ENCODE measurements at regions not wholly inside any gene's neighbourhood (a gene's known extent, or its start where the extent isn't known, plus 50 kb on each side); places are given as distances from the start of the nearest gene placed in this dataset.
"Not testable (repeated sequence)": the region's sequence is repeated elsewhere in the genome, so short reads cannot be mapped to it uniquely, and the experiment has no call there.

DNA sequence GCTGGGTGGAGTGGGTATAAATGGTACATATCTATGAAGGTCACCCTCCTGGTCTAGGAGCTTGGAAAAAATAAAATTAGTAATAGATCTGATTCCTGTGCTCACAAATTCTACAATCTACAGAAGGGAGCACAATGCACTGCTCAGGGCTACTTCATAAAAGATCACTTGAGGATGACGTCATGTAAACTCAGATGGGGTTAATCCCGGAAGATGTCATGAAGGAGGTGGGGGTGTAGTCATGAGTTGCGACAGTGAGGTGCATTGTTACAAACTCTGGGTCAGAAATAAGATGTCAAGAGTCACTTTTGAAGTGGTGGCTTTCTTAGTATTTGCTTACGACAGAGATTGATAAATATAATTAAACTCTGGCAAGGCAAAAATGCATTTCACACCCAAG is 68.2 kb downstream of the LHX9 start:
- no peak for FAIRE-seq

GRCh38 chr1:197986817-197987216 is 69.6 kb downstream of the LHX9 start:
- FAIRE-seq: no peak

GRCh38 chr1:197987294-197987693 is 70.1 kb downstream of the LHX9 start:
- FAIRE-seq: no peak

DNA sequence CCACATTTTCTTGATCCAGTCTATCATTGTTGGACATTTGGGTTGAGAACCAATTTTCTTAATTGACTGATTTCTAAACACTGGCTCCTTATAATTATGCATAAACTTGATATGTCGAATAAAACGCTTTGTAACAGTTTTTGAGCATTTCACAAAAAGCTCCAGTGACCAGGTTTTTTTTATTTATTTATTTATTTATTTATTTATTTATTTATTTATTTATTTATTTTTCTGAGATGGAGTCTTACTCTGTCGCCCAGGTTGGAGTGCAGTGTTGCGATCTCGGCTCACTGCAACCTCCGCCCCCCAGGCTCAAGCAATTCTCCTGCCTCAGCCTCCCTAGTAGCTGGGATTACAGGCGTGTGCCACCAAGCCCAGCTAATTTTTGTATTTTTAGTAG is 71.4 kb downstream of the LHX9 start:
- not testable (repeated sequence) for FAIRE-seq

DNA sequence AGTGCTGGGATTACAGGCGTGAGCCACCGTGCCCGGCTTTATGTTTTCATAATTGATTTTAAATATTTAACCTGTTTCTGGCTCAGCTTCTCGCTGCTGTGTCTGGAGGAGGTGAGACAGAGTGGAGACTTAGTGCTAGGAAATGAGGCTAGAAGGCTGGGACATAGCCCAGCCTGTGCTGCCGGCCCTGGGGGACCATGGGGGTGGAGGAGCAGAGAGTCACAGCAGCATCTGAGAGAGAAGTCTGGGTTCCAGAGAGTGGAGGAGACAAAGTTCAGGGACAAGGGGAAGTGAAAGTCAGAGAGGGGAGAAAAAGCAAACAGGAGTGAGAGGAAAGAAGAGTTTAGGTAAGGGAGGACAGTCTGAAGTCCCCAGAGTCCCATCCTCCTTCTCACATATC is 71.9 kb downstream of the LHX9 start:
- no peak for FAIRE-seq

DNA sequence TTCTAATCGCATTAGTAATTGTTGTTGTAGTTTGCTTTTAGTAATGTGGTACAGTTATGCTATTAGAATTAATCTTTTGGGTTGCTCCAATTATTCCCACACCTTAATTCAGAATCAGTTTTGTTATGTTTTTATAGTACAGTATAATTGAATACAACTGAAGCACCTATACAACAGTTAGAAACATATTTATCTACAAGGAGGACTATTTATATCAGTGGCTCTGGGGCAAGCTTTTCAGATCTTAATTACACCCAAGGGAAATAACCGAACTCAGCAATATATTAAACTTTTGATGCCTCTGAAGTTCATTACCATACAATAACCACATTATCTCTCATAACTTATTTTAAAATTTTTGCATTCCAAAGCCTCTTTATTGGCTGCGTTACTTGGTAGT is 74.4 kb downstream of the LHX9 start:
- no peak for FAIRE-seq

- no peak for FAIRE-seq
These were observed 77.8 kb downstream of the LHX9 start for GRCh38 chr1:197994907-197995407.

DNA sequence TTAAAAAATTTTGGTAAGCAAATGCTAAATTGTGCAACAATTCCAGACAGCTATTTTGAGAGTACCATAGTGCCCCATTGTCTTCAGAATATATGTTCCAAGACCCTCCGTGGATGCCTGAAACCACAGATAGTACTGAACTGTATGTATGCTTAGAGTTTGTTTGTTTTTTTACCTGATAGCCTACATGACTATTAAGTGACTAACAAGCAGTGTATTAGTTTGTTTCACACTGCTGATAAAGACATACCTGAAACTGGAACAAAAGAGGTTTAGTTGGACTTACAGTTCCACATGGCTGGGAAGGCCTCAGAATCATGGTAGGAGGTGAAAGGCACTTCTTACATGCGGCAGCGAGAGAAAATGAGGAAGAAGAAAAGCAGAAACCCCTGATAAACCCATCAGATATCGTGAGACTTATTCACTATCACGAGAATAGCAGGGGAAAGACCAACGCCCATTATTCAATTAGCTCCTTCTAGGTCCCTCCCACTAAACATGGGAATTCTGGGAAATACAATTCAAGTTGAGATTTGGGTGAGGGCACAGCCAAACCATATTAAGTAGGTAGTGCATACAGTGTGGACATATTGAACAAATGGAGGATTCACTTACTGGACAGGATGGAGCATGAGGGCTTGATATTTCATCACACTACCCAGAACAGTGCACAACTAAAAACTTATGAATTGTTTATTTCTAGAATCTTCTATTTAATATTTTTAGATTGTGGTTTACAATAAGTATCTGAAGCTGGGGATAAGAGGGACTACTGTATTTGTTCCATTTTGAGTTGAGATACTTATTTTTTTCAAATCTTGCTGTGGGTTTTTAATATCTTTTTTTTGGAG is 78.5 kb downstream of the LHX9 start:
- FAIRE-seq: no peak

DNA sequence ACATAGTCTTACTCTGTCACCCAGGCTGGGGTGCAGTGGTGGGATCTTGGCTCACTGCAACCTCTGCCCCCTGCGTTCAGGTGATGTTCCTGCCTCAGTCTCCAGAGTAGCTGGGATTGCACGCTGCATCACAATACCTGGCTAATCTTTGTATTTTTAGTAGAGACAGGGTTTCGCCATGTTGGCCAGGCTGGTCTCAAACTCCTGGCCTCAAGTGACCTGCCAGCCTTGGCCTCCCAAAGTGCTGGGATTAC is 79.0 kb downstream of the LHX9 start:
- FAIRE-seq: not testable (repeated sequence)

- FAIRE-seq: no peak
These were observed 80.9 kb downstream of the LHX9 start for GRCh38 chr1:197998110-197998509.

- FAIRE-seq: no peak
These were observed 84.7 kb downstream of the LHX9 start for GRCh38 chr1:198001776-198002408.

DNA sequence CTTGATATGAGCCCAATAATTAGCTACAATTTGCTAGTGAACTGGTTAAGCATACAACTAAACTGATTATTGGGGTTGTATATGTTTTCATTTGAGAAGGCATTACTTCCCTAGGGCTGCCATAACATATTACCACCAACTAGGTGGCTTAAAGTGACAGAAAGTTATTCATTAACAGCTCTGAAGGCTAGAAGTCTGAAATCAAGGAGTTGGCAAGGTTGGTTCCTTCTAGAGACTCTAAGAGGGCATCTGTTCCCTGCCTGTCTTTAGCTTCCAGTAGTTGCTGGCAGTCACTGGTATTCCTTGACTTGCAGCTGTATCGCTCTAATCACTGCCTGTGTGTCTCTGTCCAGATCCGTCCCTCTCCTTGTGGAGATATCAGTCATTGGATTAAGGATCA is 86.3 kb downstream of the LHX9 start:
- no peak for FAIRE-seq

GRCh38 chr1:198007011-198007410 is 89.8 kb downstream of the LHX9 start:
- no peak for FAIRE-seq

- no peak for FAIRE-seq
These were observed 90.8 kb downstream of the LHX9 start for GRCh38 chr1:198007687-198008607.

DNA sequence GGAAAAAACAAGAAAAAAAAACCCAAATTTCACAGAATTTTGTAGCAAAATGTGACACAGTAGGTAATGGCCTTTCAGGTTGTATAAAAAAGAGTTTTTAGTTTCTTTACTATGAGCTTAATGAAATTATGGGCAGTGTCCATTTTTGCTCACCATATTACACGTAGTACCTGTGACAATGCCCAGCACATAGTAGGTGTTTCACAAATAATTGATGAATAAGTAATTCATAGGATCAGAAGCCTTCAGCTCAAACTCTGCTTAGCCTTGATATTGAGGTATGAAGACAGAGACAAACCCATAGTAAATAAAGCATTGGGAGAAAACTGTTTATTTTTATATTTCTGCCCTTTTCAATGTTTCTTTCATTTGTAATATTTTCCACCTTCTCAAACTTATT is 97.2 kb downstream of the LHX9 start:
- no peak for FAIRE-seq

DNA sequence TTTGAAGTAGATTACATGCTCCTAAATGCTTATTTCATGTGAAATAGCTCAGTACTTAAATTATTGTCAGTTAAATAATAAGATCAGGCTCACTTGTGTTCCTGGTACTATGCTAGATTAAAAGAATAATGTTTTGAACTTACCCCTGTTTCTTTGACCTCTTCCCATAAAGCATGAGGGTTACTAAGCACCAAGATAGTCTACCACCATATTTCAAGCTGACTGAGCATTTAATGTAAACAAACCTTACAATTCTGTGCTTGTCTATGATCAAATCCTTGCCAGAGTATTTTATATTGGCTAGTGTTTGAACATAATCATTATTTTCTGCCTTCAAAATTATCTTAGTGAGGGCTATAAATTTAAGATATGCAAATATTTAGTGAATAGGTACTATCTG is 98.1 kb downstream of the LHX9 start:
- FAIRE-seq: no peak

- no peak for FAIRE-seq
These were observed 101.4 kb downstream of the LHX9 start for GRCh38 chr1:198018529-198018928.

- no peak for FAIRE-seq
These were observed 102.0 kb downstream of the LHX9 start for GRCh38 chr1:198019126-198019525.

- FAIRE-seq: no peak
These were observed 107.2 kb downstream of the LHX9 start for GRCh38 chr1:198024336-198024735.

GRCh38 chr1:198024782-198025181 is 107.6 kb downstream of the LHX9 start:
- no peak for FAIRE-seq

DNA sequence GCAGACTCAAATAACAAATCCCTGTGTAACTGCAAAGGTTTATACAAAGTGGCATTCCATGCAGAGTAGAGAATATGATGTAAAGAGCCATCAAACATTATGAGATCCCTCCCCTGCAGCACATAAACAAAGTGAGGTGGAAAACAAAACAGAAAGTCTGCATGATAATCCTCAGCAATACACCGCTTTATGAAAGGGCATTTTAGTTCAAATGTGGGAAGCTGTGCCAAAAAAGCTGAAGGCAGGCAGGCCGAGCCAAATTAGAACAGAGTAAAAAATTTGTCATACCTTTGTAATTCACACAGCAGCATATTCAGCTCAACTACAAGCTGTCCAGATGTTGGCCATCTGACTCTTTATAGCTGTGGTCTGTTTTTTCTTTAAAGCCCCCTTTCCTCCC is 113.5 kb downstream of the LHX9 start:
- no peak for FAIRE-seq

GRCh38 chr1:198031086-198031485 is 113.9 kb downstream of the LHX9 start:
- no peak for FAIRE-seq

GRCh38 chr1:198032668-198033067 is 115.5 kb downstream of the LHX9 start:
- FAIRE-seq: no peak

GRCh38 chr1:198040880-198041279 is 115.9 kb upstream of the NEK7 start:
- FAIRE-seq: no peak

Measured in A204.1 (cell line).